Lower leg skin (tissue), 4 donors: ENCODE measurements at regions not wholly inside any gene's neighbourhood (a gene's known extent, or its start where the extent isn't known, plus 50 kb on each side); places are given as distances from the start of the nearest gene placed in this dataset.

Source experiments
- DNase-seq, 2 donors: peaks; one replicate each; pipeline ENCODE4 v3.0.0-alpha.2; 2019; ENCODE audit warnings: low spot score in 2 of 2
- H3K4me3 ChIP-seq: fragments of 200-600 bp; sonication (generic); 2 replicates; pipeline ENCODE4 v1.5.1; 2017; ENCODE audit warnings: mild to moderate bottlenecking, low read depth; ENCODE audit not compliant: poor library complexity, severe bottlenecking
- CTCF ChIP-seq, 3 donors: fragments of 450-650 bp; IDR thresholded peaks; one replicate each; pipeline ENCODE4 v1.5.1; 2016; ENCODE audit warnings: antibody characterized with exemption in 3 of 3, mild to moderate bottlenecking in 3 of 3, moderate library complexity in 2 of 3
- POLR2A ChIP-seq, 2 donors: fragments of 450-650 bp; IDR thresholded peaks; one replicate each; pipeline ENCODE4 v1.6.1; 2016 to 2017; ENCODE audit warnings: antibody characterized with exemption in 2 of 2, mild to moderate bottlenecking in 1 of 2, moderate library complexity in 1 of 2
- WGBS, 2 donors: methylation state at CpG; one replicate each; pipeline ENCODE4 v1.1.5; 2018; 5-methylcytosine and 5-hydroxymethylcytosine counted together
- intact Hi-C: fragments of 100-400 bp; cut with DNase I; formaldehyde crosslinking; loops from one replicate; pipeline ENCODE4 v1.15.0; 2023; ENCODE audit warnings: low total_unique reads

GRCh38 chr5:10858307-10858706, 97.3 kb upstream of the DAP start:
- TF ChIP-seq CTCF (IDR thresholded peaks at IDR 0.05) (no peak), POLR2A (IDR thresholded peaks at IDR 0.05) (no peak)
- no peak overlapping the region for H3K4me3 ChIP-seq
- intact Hi-C loops, result no loop called here
- 68 to 73% methylated on average over 5 of the region's 5 CpGs for WGBS, 2 donors
- no peak for DNase-seq

GRCh38 chr5:10857338-10857733, 96.3 kb upstream of the DAP start:
- TF ChIP-seq POLR2A (IDR thresholded peaks at IDR 0.05) (no peak), CTCF (IDR thresholded peaks at IDR 0.05) (no peak)
- no peak overlapping the region for H3K4me3 ChIP-seq
- intact Hi-C loops, result no loop called here
- DNase-seq, result no peak
- 38 to 40% methylated on average over 9 to 11 of the region's 11 CpGs for WGBS, 2 donors

- DNase-seq, result no peak
- TF ChIP-seq POLR2A (IDR thresholded peaks at IDR 0.05) (no peak), CTCF (IDR thresholded peaks at IDR 0.05) (no peak)
- intact Hi-C loops, result no loop called here
- WGBS, 2 donors, result 16 to 31% methylated on average over 16 of the region's 16 CpGs
- H3K4me3 ChIP-seq, result no peak overlapping the region
Measured at GRCh38 chr5:10856683-10857337, 95.8 kb upstream of the DAP start.

- TF ChIP-seq CTCF (IDR thresholded peaks at IDR 0.05), result no peak
- TF ChIP-seq POLR2A (IDR thresholded peaks at IDR 0.05), result no peak
- DNase-seq, result no peak
- H3K4me3 ChIP-seq, result no peak overlapping the region
- WGBS, 2 donors, result 92% methylated on average over 5 of the region's 5 CpGs
- intact Hi-C loops, result no loop called here
Measured at GRCh38 chr5:10856071-10856470, 95.0 kb upstream of the DAP start.

GRCh38 chr5:10854506-10855277, 93.7 kb upstream of the DAP start:
- DNase-seq, result peak in 1 of 2 donors; percentile 48
- no peak for TF ChIP-seq CTCF (IDR thresholded peaks at IDR 0.05)
- intact Hi-C loops, result no loop called here
- 57 to 61% methylated on average over 4 of the region's 4 CpGs for WGBS, 2 donors
- H3K4me3 ChIP-seq, result no peak overlapping the region
